SK-N-MC (cell line): ENCODE measurements at regions not wholly inside any gene's neighbourhood (a gene's known extent, or its start where the extent isn't known, plus 50 kb on each side); places are given as distances from the start of the nearest gene placed in this dataset.
"Not testable (repeated sequence)": the region's sequence is repeated elsewhere in the genome, so short reads cannot be mapped to it uniquely, and the experiment has no call there.

Source experiments
- DNase-seq: peaks from one replicate; pipeline ENCODE4 v3.0.0-alpha.2; 2011; ENCODE audit warnings: low read depth, low spot score
- H3K27ac ChIP-seq: fragments of 200-600 bp; sonication (generic); 2 replicates; pipeline ENCODE4 v1.5.1; 2016; ENCODE audit warnings: mixed run types
- H3K36me3 ChIP-seq: fragments of 200-600 bp; sonication (generic); 2 replicates; pipeline ENCODE4 v1.6.1; 2017; ENCODE audit warnings: antibody characterized with exemption, low read length, mixed read lengths; ENCODE audit not compliant: insufficient read depth
- H3K4me3 ChIP-seq: fragments of 200-600 bp; sonication (generic); 2 replicates; pipeline ENCODE4 v1.5.1; 2016
- H3K9ac ChIP-seq: fragments of 200-600 bp; sonication (generic); 2 replicates; pipeline ENCODE4 v1.8.0; 2017; ENCODE audit warnings: mixed run types, mixed read lengths; ENCODE audit not compliant: insufficient read length
- H3K9me3 ChIP-seq: fragments of 200-600 bp; sonication (generic); 2 replicates; pipeline ENCODE4 v1.6.1; 2017; ENCODE audit warnings: low read depth, mild to moderate bottlenecking, antibody characterized with exemption, low read length, moderate library complexity, mixed read lengths
- POLR2AphosphoS5 ChIP-seq: IDR thresholded peaks from 2 replicates; pipeline ENCODE4 v1.6.1; 2012; ENCODE audit warnings: mild to moderate bottlenecking, low read depth, low read length, borderline replicate concordance

DNA sequence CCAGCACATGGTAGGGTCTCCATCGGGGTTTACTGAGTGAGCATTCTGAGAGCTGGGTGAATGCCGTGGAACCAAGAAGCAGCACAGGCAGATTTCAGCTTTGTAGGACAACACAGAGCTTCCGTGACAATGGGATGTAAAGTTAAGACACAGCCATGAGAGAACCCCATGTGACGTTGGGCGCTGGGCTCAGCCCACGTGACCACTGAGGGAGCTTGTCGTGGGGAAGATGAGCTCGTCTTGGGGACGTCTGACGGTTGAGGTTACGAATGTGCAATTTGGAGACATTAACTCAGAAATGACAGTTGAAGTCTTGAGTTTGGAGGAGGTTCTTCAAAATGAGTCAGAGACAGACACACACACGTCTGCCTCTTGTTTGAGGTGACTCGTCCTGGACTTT, 51.5 kb upstream of the MUC20 start:
- H3K36me3 ChIP-seq, result peaks cover 31% of the 10 kb centered on the region
- H3K4me3 ChIP-seq, H3K9ac ChIP-seq, H3K9me3 ChIP-seq, H3K27ac ChIP-seq, DNase-seq: not testable (repeated sequence)

DNA sequence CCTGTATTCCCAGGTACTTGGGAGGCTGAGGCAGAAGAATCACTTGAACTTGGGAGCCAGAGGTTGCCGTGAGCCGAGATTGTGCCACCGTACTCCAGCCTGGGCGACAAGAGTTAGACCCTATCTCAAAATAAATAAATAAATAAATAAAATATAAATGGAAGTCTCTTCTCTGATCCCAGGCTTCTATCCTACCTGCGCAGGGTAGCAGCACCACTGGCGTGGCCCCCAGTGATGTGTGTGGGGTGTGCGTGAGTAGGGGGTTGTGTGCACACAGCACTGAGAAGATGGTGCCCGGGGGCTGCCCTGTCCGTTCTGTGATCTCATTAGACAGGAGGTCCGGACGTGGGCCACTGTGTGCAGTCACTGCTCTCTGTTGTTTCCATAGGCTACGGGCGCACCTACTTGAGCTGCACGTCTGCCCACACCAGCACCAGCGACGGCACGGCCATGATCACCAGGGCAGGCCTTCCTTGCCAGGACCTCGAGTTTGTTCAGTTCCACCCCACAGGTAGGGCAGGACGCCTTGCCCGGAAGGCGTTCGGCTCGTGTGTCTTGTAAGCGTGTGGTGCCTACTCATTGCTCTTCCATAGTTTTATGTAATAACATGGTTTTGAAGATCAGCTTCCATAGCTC, 52.5 kb upstream of the MUC20 start:
- peaks cover 29% of the 10 kb centered on the region for H3K36me3 ChIP-seq
- H3K27ac ChIP-seq, DNase-seq, H3K9ac ChIP-seq, H3K9me3 ChIP-seq, H3K4me3 ChIP-seq: not testable (repeated sequence)

DNA sequence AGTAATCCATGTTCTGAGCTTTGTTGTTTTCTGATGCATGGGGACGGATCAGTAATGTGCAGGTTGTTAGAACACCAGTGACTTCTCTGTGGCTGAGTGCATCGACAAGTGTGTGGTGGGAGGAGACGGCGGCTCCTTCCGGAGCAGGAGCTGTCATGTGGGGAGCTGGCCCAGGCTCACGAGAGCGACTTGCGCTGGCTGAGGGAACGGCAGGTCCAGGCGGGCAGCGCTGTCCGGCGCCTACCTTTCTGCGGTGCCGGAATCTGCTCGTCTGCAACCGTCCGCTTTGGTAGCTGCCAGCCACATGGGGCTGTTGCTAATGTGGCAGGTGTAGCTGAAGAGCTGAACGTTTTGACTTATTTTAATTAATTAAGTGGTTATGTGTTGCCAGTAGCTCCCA, 55.5 kb upstream of the MUC20 start:
- peaks cover 20% of the 10 kb centered on the region for H3K36me3 ChIP-seq
- H3K9me3 ChIP-seq, H3K9ac ChIP-seq, H3K27ac ChIP-seq, H3K4me3 ChIP-seq, DNase-seq: not testable (repeated sequence)

DNA sequence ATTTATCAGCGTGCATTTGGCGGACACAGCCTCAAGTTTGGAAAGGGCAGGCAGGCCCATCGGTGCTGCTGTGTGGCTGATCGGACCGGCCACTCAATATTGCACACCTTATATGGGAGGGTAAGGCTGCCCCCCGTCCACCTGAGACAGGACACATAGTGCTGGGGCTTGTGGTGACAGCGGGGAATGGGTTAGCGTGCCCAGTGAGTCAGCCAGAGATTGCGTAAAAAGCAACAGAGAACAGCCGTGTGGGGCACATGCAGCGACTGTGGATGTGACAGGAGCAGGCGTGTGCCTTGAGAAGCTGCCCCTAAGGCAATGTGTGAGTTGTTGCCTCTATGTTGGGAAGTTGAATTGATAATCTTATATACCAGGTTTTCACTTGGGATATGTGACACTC, 56.6 kb upstream of the MUC20 start:
- not testable (repeated sequence) for H3K9ac ChIP-seq, H3K27ac ChIP-seq, H3K9me3 ChIP-seq, DNase-seq, H3K4me3 ChIP-seq
- peaks cover 20% of the 10 kb centered on the region for H3K36me3 ChIP-seq

DNA sequence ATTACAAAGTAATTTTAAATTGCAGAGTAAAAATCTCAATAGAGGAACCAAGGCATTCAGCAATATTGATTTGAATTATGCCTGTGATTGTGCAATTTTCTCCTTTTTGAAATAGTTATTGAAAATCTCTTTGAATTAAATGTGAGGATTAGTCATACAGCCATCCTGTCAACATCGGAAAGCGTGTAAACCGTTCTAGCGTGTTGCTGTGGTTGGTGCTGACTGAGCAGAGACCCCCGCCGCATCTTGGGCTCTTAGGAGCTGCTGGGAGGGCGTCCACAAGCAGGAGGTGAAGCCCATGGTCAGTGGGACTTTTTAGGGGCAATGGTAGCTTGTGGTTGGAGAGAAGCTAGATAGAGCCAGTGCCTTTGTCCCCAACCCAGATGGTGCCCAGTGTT, 61.6 kb upstream of the MUC20 start:
- not testable (repeated sequence) for H3K9ac ChIP-seq, H3K9me3 ChIP-seq, DNase-seq, H3K27ac ChIP-seq, H3K36me3 ChIP-seq
- peak overlapping the region; percentile 61 for H3K4me3 ChIP-seq

DNA sequence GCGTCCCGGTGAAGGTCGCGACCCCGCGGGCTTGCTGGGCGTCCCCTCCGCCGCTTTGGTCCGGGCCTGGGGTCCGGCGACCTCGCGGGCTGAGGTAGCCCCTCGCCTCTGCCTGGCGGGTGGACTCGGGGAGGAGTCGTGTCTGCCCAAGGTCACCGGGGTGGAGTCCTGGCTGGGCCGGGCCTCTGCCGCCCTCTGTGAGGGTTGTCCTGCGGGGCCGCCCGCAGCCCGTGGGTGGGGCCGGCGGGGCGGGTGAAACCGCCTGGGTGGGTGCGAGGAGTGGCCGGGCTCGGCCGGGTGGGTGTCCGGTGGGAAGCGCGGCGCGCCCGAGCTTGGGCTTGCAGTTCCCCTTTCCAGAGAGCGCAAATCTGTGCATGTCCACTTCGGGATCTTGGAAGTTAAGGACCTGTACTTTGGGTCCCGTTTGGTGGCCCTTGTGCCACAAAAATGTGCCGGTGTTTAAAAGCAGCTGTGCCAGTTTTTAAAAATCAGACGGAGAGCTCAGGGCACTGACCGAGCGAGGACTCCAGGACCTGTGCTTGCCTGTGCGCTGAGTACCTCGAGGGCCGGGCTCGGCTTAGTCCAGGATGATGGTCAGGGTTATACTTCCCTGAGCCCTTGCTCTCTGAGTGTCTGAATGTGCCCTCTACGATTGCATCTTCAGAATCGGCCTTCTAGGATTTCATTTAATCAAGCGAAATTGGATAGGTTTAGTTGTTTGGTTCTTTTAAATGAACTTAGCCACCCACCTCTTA, 62.2 kb upstream of the MUC20 start:
- H3K4me3 ChIP-seq, result peak overlapping the region; percentile 61
- H3K27ac ChIP-seq, H3K9ac ChIP-seq: not testable (repeated sequence)

DNA sequence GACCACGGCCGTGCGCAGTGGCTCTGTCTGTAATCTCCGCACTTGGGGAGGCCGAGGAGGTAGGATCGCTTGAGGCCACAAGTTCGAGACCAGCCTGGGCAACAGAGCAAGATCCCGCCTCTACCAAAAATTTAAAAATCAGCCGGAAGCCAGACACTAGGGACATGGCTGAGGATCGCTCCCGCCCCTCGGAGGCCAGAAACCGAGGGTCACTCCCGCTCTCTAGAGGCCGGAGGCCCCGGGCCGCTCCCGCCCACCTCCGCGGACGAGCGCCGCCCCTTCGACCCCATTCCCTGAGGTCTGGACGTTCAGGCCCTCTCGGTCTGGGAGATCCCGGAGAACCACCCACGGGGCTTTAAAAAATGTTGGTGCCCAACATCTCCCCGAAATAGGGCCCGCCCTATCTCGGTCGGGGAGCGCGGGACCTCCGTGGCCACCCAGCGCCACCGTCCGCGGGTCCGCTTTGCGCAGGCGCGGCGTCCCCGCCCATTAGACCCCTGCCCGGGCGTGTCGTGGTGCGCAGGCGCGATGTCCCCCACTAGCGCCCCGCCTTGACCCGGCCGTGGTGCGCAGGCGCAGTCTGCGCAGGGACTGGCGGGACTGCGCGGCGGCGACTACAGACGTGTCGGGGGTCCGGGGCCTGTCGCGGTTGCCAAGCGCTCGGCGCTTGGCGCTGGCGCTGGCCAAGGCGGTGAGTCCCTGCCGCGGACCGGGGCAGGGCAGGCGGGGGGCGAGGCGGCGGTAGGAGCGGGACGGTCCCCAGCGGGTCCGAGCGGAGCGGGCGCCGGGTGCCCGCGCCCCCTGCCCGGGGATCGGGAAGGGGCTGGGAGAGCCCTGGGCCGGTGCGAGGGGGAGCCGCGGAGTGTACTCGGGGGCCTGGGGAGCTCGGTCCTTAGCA, 63.1 kb upstream of the MUC20 start:
- H3K9ac ChIP-seq, result peak overlapping the region; percentile 75
- TF ChIP-seq POLR2AphosphoS5, result peak; percentile 52; the same call in 1 of the 2 replicates
- H3K27ac ChIP-seq, H3K9me3 ChIP-seq, H3K36me3 ChIP-seq: not testable (repeated sequence)
- peak overlapping the region; percentile 76 for H3K4me3 ChIP-seq
- peak; percentile 3 for DNase-seq

More for the DNA sequence above, 62.2 kb upstream of the MUC20 start:
- H3K36me3 ChIP-seq, H3K9me3 ChIP-seq, DNase-seq: not testable (repeated sequence)

DNA sequence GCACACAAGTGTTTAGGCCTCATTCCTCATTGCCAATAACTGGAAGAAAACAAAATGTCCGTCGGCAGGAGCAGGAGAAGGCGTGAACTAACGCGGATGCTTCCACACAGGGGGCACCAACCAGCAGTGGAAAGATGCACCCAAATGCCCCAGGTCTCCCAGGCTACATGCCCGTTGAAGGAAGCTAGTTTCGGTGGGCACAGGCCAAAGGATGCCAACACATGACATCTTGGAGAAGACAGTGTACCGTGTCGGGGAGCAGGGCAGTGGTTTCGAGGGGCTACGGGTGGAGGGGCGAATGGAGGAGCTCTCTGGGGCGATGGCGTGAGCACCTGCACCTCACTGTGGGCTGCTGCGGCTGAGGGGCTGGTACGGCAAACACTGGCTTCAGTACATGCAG, 64.7 kb upstream of the MUC20 start:
- not testable (repeated sequence) for H3K9me3 ChIP-seq, H3K4me3 ChIP-seq, DNase-seq, H3K9ac ChIP-seq, H3K36me3 ChIP-seq, H3K27ac ChIP-seq

DNA sequence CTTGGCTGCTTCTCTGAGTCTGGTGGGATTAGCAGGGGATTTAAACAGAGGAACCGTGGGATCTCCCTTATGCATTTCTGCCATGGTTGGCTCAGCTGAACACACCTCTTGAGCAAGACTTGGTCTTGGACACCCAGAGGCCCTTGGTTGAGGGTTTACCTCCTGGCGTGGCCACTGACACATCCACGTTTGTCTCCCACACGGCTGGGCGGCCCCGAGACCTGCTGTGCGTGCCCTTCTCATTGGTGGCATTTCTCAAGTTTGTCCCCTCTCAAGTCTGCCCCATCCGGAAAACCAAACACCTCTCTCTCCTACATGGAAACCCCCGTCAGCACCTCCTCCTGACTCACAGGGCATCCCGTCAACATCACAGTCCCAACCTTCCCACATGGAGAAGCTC, 66.0 kb upstream of the MUC20 start:
- not testable (repeated sequence) for H3K4me3 ChIP-seq, H3K27ac ChIP-seq, DNase-seq, H3K9ac ChIP-seq, H3K36me3 ChIP-seq, H3K9me3 ChIP-seq

DNA sequence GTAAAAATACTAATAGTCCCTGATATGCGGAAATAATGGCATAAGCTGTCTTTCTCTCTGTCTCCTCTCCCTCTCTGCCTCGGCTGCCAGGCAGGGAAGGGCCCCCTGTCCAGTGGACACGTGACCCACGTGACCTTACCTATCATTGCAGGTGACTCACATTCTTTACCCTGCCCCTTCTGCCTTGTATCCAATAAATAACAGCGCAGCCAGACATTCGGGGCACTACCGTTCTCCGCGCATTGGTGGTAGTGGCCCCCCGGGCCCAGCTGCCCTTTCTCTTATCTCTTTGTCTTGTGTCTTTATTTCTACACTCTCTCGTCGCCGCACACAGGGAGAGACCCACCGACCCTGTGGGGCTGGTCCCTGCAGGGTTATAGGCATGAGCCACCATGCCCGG, 66.6 kb upstream of the MUC20 start:
- H3K4me3 ChIP-seq, H3K9me3 ChIP-seq, H3K36me3 ChIP-seq, H3K27ac ChIP-seq, H3K9ac ChIP-seq, DNase-seq: not testable (repeated sequence)

DNA sequence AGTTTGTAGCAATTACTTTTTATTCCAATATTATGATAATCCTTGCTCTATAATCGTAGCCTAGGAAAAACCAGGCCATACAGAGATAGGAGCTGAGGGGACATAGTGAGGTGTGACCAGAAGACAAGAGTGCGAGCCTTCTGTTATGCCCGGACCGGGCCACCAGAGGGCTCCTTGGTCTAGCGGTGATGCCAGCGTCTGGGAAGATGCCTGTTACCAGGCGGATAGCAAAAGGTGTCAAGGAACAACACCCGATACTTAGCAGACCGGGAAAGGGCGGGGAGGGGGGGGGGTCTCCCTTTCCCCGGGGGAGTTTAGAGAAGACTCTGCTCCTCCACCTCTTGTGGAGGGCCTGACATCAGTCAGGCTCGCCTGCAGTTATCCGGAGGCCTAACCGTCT, 67.1 kb upstream of the MUC20 start:
- H3K36me3 ChIP-seq, H3K9ac ChIP-seq, H3K27ac ChIP-seq, DNase-seq, H3K4me3 ChIP-seq, H3K9me3 ChIP-seq: not testable (repeated sequence)

DNA sequence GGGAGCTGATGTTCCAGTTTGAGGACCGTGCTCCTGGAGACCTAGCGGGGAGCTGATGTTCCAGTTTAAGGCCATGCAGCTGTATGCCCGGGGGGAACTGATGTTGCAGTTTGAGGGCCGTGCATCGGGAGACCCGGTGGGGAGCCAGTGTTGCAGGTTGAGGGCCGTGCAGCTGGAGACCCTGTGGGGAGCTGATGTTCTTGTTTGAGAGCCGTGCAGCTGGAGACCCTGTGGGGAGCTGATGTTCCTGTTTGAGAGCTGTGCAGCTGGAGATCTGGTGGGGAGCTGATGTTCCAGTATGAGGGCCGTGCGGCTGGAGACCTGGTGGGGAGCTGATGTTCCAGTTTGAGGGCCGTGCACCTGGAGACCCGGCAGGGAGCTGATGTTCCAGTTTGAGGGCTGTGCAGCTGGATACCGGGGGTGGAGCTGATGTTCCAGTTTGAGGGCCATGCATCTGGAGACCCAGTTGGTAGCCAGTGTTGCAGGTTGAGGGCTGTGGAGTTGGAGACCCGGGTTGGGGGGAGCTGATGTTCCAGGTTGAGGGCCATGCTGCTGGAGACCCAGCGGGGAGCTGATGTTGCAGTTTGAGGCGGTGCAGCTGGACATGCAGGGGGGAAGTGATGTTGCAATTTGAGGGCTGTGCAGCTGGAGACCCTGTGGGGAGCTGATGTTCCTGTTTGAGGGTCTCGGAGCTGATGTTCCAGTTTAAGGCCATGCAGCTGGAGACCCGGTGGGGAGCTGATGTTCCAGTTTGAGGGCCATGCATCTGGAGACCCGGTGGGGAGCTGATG, 64.4 kb upstream of the APOD start:
- H3K4me3 ChIP-seq, DNase-seq, H3K27ac ChIP-seq: not testable (repeated sequence)

DNA sequence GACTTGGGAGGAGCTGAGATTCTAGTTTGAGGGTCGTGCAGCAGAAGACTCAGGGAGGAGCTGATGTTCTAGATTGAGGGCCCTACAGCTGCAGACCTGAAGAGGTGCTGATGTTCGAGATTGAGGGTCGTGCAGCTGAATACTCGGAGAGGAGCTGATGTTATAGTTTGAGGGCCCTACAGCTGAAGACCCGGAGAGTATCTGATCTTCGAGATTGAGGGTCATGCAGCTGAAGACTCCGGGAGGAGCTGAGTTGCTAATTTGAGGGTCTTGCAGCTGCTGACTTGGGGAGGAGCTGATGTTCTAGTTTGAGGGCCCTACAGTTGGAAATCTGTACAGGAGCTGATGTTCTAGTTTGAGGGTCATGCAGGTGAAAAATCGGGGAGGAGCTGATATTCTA, 62.1 kb upstream of the APOD start:
- not testable (repeated sequence) for DNase-seq, H3K4me3 ChIP-seq, H3K27ac ChIP-seq, H3K9me3 ChIP-seq, H3K9ac ChIP-seq, H3K36me3 ChIP-seq

More for the DNA sequence above, 64.4 kb upstream of the APOD start:
- H3K36me3 ChIP-seq, H3K9me3 ChIP-seq, H3K9ac ChIP-seq: not testable (repeated sequence)
